IPS-NIHi7 (cell line): ENCODE measurements at regions not wholly inside any gene's neighbourhood (a gene's known extent, or its start where the extent isn't known, plus 50 kb on each side); places are given as distances from the start of the nearest gene placed in this dataset.

Source experiments
- DNase-seq: peaks from one replicate; pipeline ENCODE4 v3.0.0; 2012; ENCODE audit warnings: mixed read lengths; ENCODE audit errors: extremely low spot score

DNA sequence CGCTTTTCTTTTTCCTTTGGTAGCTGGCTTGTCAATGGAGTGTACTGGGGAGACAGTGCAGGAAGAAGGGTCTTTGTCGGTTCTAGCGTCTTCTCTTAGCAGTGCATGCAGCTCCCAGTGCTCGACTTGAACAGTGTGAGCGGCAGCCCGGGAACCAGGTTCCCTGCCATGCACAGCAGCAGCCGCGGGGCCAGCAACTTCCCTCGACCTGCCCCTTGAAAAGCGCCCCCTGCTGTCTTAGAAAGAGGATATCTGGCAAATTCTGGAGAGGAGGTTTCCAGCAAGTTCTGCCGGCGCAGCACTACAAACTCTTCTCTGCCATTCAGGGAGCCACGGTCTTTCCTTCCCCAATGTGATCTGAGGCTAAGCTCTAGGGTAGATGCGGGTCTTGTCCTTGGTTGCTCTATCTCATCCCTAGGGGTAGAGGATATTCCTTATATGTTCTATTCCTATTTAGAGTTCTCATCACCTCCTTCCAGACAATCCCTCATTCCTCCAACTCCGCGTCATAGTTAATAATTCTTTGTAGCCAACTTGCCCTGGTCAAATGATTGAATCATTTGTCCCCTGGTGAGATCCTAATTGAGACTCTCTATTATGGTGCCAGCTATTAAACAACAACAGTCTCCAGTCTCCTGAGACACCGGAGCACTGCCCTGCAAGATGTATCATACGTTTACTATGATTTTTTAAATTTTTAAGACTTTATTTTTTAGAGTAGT lies 451.3 kb downstream of the PMP22 start:
- peak; percentile 93 for DNase-seq

DNA sequence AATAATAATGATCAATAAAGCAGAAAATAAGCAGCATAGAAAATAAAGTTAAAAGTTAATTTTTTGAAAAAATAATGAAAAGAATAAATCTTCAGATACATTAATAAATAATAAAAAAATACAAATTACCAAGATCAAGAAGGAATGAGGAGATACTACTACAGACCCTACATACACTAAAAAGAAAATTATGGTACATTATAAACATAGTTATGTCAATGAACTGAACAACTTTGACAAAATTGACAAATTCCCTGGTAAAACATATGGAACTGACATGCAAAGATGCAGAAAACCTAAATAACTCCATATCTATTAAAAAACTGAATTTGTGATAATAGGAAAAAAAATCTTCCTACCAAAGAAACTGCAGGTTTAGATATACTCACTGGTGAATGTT lies 456.7 kb downstream of the PMP22 start:
- no peak for DNase-seq

GRCh38 chr17:14805348-14805747 lies 459.8 kb downstream of the PMP22 start:
- no peak for DNase-seq

GRCh38 chr17:14803826-14804225 lies 461.3 kb downstream of the PMP22 start:
- DNase-seq: no peak

GRCh38 chr17:14797801-14798200 lies 467.3 kb downstream of the PMP22 start:
- DNase-seq: no peak

DNA sequence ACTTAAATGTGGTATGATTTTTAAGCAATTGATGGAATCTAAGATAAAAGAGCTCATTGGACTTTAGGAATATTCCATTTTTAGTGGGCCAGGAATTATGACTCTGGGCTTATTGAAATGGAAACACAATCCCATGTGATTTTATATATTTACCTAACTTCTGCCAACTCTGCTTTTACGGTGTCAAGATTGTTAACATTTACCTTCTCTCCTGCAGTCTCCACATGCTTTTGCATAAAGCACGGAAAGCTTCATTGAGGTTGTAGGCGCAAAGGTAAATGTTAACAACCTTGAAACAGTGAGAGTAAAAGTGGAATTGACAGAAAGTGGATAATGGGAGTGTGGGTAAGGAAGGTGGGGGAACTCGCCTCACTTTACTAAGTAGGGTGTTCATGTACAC lies 468.1 kb downstream of the PMP22 start:
- DNase-seq: no peak

GRCh38 chr17:14794961-14795360 lies 470.2 kb downstream of the PMP22 start:
- no peak for DNase-seq

DNA sequence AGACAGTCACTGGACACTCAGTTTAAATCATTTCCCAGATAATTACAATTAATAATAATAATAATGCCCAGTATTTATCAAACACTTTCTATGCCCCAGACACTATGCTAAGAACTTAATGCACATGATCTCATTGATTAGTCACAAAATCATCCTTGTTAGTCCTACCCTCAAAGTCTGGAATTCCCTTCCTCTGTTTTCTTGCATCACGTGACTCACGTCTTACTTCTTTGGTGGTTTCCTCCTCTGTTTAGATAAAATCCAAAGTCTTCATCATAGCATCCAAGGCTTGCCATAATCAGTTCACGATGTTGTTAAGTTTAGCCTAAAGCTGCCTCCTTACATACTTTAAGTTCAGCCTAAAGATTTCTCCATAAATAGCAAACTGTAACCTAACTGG lies 471.9 kb downstream of the PMP22 start:
- DNase-seq: no peak

GRCh38 chr17:14792746-14793145 lies 472.4 kb downstream of the PMP22 start:
- no peak for DNase-seq

- no peak for DNase-seq
These were observed 473.9 kb downstream of the PMP22 start for GRCh38 chr17:14791221-14791620.

DNA sequence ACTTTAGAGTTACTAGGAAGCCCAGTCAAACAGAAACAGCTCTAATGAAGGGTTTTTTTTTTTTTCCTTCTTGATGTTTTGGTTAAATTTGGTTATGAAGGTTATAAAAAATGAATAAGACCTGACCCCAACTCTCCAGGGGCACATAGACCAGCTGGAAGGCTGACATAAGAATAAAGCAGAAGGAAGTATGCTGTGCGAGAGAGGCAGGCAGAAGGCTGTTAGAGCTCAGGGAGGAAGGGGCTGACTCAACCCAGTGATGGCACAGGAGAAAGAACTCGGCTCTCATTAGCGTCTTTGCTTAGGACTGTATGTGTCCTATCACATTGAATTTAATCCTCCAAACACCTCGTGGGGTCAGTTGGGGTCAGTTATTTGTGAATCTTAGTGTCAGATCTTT lies 474.6 kb downstream of the PMP22 start:
- DNase-seq: no peak

- DNase-seq: no peak
These were observed 480.0 kb downstream of the PMP22 start for GRCh38 chr17:14784997-14785696.

DNA sequence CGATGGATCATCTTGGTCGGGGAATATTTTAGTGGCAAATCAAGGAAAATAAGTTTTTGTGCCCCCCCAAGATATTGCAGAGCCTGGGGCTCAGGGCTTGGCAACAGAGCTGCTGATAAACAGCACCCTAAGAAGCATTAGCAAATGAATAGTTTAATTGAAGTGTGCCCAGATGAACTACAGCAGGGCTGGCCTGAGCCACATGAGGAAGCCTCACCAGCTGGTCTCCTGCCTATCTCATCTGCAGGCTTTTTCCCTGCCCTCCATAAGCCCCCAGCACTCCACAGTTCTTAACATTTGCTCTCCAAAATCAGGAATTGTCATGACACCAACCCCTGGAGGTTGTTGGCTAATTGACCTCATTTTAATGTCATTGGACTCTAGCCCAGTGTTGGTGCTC lies 480.2 kb downstream of the HS3ST3B1 start:
- DNase-seq: no peak

DNA sequence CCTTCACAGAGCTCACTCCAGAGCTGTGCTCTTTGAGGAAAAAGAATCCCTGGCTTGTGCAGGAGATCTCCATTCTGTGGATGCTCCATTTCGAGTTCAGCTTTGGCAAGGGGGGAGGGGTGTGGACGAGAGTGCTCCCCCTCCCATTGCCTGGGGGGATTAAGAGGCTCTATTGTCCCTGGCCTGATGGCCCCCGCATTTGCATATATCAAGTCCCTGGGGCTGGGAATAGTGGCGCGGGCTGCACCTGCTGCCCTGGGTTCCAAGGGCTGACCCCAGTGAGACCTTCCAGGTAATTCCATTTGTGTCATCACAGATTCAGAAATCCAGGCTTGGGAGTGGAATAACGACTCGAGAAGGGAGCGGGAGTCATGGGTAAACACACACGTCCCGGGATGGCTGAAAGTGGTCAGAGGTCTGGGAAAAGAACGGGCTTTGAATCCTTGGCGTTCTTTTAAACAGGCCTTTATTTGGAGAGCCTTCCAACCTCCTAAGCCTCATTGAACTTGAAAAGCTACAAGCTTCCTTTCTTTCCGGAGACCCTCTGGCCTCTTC lies 479.3 kb downstream of the HS3ST3B1 start:
- no peak for DNase-seq

- no peak for DNase-seq
These were observed 478.4 kb downstream of the HS3ST3B1 start for GRCh38 chr17:14779241-14779640.

- DNase-seq: no peak
These were observed 476.4 kb downstream of the HS3ST3B1 start for GRCh38 chr17:14777291-14777690.

- no peak for DNase-seq
These were observed 475.9 kb downstream of the HS3ST3B1 start for GRCh38 chr17:14776791-14777190.

DNA sequence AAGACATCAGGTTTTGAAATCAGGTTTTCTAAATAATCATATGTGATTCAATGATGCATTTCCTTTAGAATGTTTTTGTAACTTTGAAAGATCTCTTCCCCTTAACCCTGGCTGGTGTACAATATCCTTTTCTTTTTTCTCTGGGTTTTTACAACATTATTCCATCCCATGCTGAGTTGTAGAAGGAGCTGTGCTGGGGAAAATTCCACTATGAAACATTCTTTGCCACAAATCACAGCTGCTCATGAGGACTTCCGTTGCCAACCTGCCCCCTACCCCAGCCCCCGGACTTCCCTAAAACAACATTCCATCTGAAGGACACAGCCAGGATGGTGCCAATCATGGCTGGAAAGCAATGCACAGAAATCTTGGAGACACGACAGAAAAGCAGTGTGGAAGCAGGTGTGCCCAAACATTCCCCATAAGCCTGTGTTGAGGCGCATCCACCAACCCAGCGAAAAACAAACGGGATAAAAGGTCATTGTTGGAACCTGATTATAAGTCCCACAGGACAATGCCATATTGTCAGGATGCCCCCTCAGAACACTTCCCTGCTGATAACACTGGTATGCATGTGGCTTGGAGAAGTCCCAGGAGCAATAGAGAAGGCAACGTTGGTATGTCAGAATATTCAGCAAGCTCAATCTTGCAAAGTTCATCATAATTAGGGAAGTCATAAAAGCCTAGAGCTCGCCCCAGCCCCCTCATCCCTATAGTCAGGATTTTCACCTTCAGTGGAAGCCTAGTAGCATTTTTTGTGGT lies 475.0 kb downstream of the HS3ST3B1 start:
- DNase-seq: no peak

- DNase-seq: no peak
These were observed 473.9 kb downstream of the HS3ST3B1 start for GRCh38 chr17:14774774-14775173.

DNA sequence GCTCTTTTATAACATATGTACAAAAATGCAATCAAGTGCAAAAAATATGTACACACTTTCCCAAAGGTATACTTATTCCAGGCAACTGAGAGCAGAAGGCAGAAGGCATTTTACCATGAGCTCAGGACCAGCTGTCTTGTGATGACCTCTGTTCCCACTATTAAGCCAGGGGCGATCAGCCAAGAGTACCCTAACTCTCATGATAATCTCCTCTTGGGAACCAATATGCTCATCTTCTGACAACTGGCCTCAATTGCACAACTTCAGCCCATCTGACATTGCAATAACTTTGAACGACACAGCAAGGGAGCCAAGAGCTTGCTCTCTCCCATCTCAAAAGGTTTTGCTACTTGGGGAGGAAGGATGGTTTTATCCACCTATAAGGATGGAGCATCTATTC lies 471.9 kb downstream of the HS3ST3B1 start:
- no peak for DNase-seq

GRCh38 chr17:14771543-14771942 lies 470.7 kb downstream of the HS3ST3B1 start:
- DNase-seq: no peak

- no peak for DNase-seq
These were observed 468.0 kb downstream of the HS3ST3B1 start for GRCh38 chr17:14768923-14769322.
